Astrocyte of the cerebellum (primary cell): ENCODE measurements at regions not wholly inside any gene's neighbourhood (a gene's known extent, or its start where the extent isn't known, plus 50 kb on each side); places are given as distances from the start of the nearest gene placed in this dataset.

Experiments used
- DNase-seq: peaks from one replicate; pipeline ENCODE4 v3.0.0-alpha.2; 2011; ENCODE audit warnings: low read depth
- H3K4me3 ChIP-seq: 2 replicates; pipeline ENCODE4 v1.5.1; 2011; ENCODE audit warnings: mild to moderate bottlenecking, low read depth, low read length, moderate library complexity
- in situ Hi-C: cut with HindIII; loops from 2 replicates; pipeline ENCODE4 v1.10.0; 2017; ENCODE audit warnings: low sequenced_read_pairs
- TF ChIP-seq, protein P1 (sequence below): IDR thresholded peaks from 2 replicates; pipeline ENCODE4 v1.5.1; 2012; ENCODE audit warnings: low read length, low read depth, moderate library complexity, mild to moderate bottlenecking; ENCODE audit errors: missing control alignments

- no peak overlapping the region for H3K4me3 ChIP-seq
- no peak for DNase-seq
- TF ChIP-seq, protein P1, sequence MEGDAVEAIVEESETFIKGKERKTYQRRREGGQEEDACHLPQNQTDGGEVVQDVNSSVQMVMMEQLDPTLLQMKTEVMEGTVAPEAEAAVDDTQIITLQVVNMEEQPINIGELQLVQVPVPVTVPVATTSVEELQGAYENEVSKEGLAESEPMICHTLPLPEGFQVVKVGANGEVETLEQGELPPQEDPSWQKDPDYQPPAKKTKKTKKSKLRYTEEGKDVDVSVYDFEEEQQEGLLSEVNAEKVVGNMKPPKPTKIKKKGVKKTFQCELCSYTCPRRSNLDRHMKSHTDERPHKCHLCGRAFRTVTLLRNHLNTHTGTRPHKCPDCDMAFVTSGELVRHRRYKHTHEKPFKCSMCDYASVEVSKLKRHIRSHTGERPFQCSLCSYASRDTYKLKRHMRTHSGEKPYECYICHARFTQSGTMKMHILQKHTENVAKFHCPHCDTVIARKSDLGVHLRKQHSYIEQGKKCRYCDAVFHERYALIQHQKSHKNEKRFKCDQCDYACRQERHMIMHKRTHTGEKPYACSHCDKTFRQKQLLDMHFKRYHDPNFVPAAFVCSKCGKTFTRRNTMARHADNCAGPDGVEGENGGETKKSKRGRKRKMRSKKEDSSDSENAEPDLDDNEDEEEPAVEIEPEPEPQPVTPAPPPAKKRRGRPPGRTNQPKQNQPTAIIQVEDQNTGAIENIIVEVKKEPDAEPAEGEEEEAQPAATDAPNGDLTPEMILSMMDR: no peak
- in situ Hi-C loops: no loop called here
Measured at GRCh38 chr2:16258350-16258749, 318.0 kb downstream of the MYCN start.

- in situ Hi-C loops: no loop called here
- TF ChIP-seq, protein P1: no peak
- DNase-seq: no peak
- H3K4me3 ChIP-seq: no peak overlapping the region
Measured at GRCh38 chr2:16257322-16258028, 317.1 kb downstream of the MYCN start.

- TF ChIP-seq, protein P1: no peak
- DNase-seq: no peak
- in situ Hi-C loops: no loop called here
- H3K4me3 ChIP-seq: no peak overlapping the region
Measured at GRCh38 chr2:16256601-16257321, 316.4 kb downstream of the MYCN start.

DNA sequence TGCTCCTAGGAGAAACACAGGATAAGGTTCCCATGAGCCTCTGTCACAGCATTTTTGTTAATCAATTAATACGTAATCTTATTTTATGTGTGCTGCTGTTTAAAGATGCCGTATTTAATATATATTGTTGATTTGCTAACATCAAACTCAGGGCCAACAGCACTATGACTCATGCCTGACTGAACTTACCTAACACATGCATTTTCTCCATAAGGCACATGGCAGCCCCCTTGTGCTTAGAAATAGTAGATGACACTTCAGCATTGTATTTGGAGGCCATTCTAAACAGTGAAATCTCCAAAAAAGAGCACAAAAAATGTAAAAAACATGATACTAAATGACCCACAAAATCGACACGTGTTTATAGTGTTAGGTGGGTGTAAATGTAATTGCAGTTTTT is 314.8 kb downstream of the MYCN start:
- no peak overlapping the region for H3K4me3 ChIP-seq
- TF ChIP-seq, protein P1: no peak
- no peak for DNase-seq
- in situ Hi-C loops: no loop called here

- H3K4me3 ChIP-seq: no peak overlapping the region
- TF ChIP-seq, protein P1: no peak
- in situ Hi-C loops: no loop called here
- DNase-seq: no peak
Measured at GRCh38 chr2:16254356-16254965, 314.1 kb downstream of the MYCN start.

DNA sequence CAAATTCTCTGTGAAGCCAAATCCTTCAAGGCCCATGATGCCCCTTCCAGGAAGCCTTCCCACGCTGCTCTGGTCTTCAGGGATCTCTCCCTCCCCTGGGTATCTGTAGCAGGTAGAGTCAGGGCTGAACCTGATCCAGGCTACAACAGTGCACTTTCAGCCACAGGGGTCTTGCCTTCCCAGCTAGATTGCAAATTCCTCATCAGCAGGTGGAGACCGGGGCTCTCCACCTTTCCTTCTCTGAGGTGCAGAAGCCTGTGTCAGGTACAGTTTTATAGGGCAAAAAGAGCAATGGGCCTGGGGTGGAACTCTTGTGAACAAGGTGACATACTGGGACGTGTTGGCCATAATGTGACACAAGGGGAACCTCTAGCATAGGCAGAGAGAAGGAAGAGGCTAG is 312.9 kb downstream of the MYCN start:
- in situ Hi-C loops: no loop called here
- TF ChIP-seq, protein P1: no peak
- no peak overlapping the region for H3K4me3 ChIP-seq
- no peak for DNase-seq
